ENCODE measurements at regions not wholly inside any gene's neighbourhood (a gene's known extent, or its start where the extent isn't known, plus 50 kb on each side); places are given as distances from the start of the nearest gene placed in this dataset.

DNA sequence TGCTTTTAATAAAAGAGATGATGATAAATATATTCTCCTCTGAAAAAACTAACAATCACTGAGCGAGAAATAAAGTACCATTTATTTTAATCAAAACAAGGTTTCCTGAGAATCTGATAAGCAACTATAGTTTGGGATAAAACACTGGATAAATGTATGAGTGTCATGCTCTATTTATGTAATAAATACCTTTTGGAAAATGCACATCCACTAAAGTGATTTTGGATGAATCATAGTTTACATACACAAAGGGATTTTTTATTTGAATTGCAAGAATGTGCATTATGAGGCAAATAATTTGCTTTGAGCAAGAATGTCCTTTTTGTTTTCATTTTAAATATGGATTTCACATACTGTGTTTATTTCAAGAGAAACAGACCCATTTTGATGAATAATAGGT is 1483.5 kb downstream of the MRPL39 start:
- TF ChIP-seq, protein P1, sequence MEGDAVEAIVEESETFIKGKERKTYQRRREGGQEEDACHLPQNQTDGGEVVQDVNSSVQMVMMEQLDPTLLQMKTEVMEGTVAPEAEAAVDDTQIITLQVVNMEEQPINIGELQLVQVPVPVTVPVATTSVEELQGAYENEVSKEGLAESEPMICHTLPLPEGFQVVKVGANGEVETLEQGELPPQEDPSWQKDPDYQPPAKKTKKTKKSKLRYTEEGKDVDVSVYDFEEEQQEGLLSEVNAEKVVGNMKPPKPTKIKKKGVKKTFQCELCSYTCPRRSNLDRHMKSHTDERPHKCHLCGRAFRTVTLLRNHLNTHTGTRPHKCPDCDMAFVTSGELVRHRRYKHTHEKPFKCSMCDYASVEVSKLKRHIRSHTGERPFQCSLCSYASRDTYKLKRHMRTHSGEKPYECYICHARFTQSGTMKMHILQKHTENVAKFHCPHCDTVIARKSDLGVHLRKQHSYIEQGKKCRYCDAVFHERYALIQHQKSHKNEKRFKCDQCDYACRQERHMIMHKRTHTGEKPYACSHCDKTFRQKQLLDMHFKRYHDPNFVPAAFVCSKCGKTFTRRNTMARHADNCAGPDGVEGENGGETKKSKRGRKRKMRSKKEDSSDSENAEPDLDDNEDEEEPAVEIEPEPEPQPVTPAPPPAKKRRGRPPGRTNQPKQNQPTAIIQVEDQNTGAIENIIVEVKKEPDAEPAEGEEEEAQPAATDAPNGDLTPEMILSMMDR (IDR thresholded peaks at IDR 0.05) = no peak
- no peak for TF ChIP-seq POLR2A (IDR thresholded peaks at IDR 0.05)

Data from body of pancreas (tissue), 4 donors.